Large intestine (tissue), 3 donors: ENCODE measurements at regions not wholly inside any gene's neighbourhood (a gene's known extent, or its start where the extent isn't known, plus 50 kb on each side); places are given as distances from the start of the nearest gene placed in this dataset.

ENCODE experiments used
- DNase-seq, 2 donors: peaks; one replicate each; pipeline versions ENCODE4 v3.0.0 to v3.0.0-alpha.2; 2013
- H3K27ac ChIP-seq: one replicate; pipeline ENCODE4 v1.5.1; 2013; ENCODE audit warnings: low read length
- H3K27me3 ChIP-seq: 2 replicates; pipeline ENCODE4 v1.6.1; 2013; ENCODE audit warnings: low read length; ENCODE audit not compliant: control insufficient read depth, insufficient read depth
- H3K36me3 ChIP-seq: 2 replicates; pipeline ENCODE4 v1.6.1; 2013; ENCODE audit warnings: low read length; ENCODE audit not compliant: control insufficient read depth, insufficient read depth
- H3K4me1 ChIP-seq: one replicate; pipeline ENCODE4 v1.6.1; 2013; ENCODE audit warnings: low read length; ENCODE audit not compliant: control insufficient read depth, insufficient read depth
- H3K4me3 ChIP-seq: one replicate; pipeline ENCODE4 v1.5.1; 2013; ENCODE audit warnings: low read length
- H3K9me3 ChIP-seq: one replicate; pipeline ENCODE4 v1.6.1; 2013; ENCODE audit warnings: mild to moderate bottlenecking, low read depth, low read length, moderate library complexity; ENCODE audit not compliant: control insufficient read depth
- WGBS: methylation state at CpG from one replicate; pipeline ENCODE4 v1.1.5; 2013; ENCODE audit warnings: low lambda C conversion rate; ENCODE audit not compliant: insufficient coverage; 5-methylcytosine and 5-hydroxymethylcytosine counted together

- H3K27me3 ChIP-seq, result peaks cover 23% of the 10 kb centered on the region
- H3K27ac ChIP-seq, result no peak overlapping the region
- no peaks in the 10 kb centered on the region for H3K36me3 ChIP-seq
- DNase-seq, result no peak
- WGBS, result 100% methylated on average over 1 of the region's 2 CpGs
- H3K9me3 ChIP-seq, result peaks cover 5% of the 10 kb centered on the region
- H3K4me3 ChIP-seq, result no peak overlapping the region
- peaks cover 4% of the 10 kb centered on the region for H3K4me1 ChIP-seq
These were observed 219.2 kb downstream of the MTX2 start for GRCh38 chr2:176488431-176488830.

GRCh38 chr2:176490061-176490861 is 221.0 kb downstream of the MTX2 start:
- Histone ChIP-seq H3K27ac (peak overlapping the region; percentile 60), H3K4me3 (no peak overlapping the region), H3K9me3 (peaks cover 5% of the 10 kb centered on the region), H3K27me3 (peaks cover 24% of the 10 kb centered on the region), H3K4me1 (peaks cover 4% of the 10 kb centered on the region), H3K36me3 (no peaks in the 10 kb centered on the region)
- no CpG with 5 or more reads among the region's 47 CpGs for WGBS
- peak; percentile 33 to 48 for DNase-seq

DNA sequence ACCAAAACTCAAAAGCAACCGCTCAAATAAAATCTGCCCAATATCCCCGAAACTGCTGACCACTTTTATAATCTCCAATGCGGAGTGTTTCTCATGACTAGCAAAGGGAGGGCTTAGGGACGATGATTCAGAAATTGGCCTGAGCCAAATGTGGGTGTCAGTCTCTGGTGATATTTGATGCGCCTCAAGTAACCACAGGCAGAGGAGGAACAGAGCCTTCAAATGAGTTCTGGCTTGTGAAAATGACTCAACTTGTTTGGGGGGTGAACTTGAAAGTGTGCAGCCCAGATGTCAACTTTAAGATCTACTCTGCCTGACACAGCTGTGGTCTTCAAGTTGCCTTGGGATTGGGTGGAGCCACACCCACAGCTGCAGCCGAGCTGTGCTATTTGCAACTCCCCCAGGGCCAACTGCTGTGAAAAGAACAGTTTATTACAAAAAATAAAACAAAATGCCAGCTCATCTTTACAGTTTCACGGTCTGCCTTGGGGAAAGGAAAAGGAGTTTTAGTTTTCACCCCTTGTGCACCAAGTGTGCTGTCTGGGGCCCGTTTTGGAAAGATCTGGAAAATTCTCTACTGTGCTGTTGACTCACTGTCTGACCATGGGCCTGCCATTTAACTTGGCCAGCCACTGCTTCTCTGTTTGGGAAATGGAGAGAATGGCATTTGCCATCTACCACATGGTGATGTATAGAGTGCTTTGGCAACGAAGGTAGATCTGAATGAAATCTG is 222.1 kb downstream of the MTX2 start:
- Histone ChIP-seq H3K9me3 (peaks cover 5% of the 10 kb centered on the region), H3K4me1 (peaks cover 4% of the 10 kb centered on the region), H3K36me3 (no peaks in the 10 kb centered on the region), H3K4me3 (no peak overlapping the region), H3K27me3 (peaks cover 26% of the 10 kb centered on the region), H3K27ac (peak overlapping the region; percentile 60)
- WGBS, result 80% methylated on average over 1 of the region's 9 CpGs
- DNase-seq, result peak in 1 of 2 donors; percentile 32

- no peak for DNase-seq
- Histone ChIP-seq H3K36me3 (no peaks in the 10 kb centered on the region), H3K27ac (no peak overlapping the region), H3K9me3 (peaks cover 5% of the 10 kb centered on the region), H3K4me1 (peaks cover 4% of the 10 kb centered on the region), H3K27me3 (peaks cover 26% of the 10 kb centered on the region), H3K4me3 (no peak overlapping the region)
- no CpG with 5 or more reads among the region's 1 CpG for WGBS
These were observed 223.3 kb downstream of the MTX2 start for GRCh38 chr2:176492583-176492982.

- 60% methylated on average over 1 of the region's 7 CpGs for WGBS
- H3K4me3 ChIP-seq, result no peak overlapping the region
- peaks cover 23% of the 10 kb centered on the region for H3K27me3 ChIP-seq
- peaks cover 4% of the 10 kb centered on the region for H3K4me1 ChIP-seq
- no peaks in the 10 kb centered on the region for H3K36me3 ChIP-seq
- H3K9me3 ChIP-seq, result peaks cover 5% of the 10 kb centered on the region
- no peak overlapping the region for H3K27ac ChIP-seq
- DNase-seq, result no peak
These were observed 224.1 kb downstream of the MTX2 start for GRCh38 chr2:176493226-176493825.

GRCh38 chr2:176493909-176494308 is 224.7 kb downstream of the MTX2 start:
- Histone ChIP-seq H3K36me3 (no peaks in the 10 kb centered on the region), H3K4me3 (no peak overlapping the region), H3K4me1 (peaks cover 4% of the 10 kb centered on the region), H3K9me3 (peaks cover 5% of the 10 kb centered on the region), H3K27me3 (peaks cover 24% of the 10 kb centered on the region), H3K27ac (no peak overlapping the region)
- 100% methylated on average over 3 of the region's 3 CpGs for WGBS
- no peak for DNase-seq

GRCh38 chr2:176494949-176495353 is 225.7 kb downstream of the MTX2 start:
- Histone ChIP-seq H3K36me3 (no peaks in the 10 kb centered on the region), H3K27ac (no peak overlapping the region), H3K27me3 (peaks cover 18% of the 10 kb centered on the region), H3K4me1 (peaks cover 4% of the 10 kb centered on the region), H3K4me3 (no peak overlapping the region), H3K9me3 (peaks cover 5% of the 10 kb centered on the region)
- WGBS, result no CpG with 5 or more reads among the region's 2 CpGs
- no peak for DNase-seq

DNA sequence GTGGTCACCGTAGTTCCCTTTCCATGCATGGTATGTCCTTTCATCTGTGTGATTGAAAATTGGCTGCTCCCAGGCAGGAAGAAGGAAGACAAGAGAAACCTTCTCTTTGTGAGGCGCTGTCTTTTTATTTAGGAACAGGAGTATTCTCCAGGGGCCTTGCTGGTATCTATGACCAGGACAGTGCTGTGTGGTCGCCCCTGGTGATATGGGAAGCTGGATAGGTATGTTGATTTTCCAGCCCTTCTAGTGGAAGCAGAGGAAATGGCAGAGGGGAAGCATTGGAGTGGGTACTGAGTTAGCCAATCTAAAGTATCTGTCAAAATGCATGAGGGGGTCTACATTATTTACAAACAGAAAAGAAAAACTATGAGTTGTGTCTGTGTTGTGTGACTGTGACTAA is 226.6 kb downstream of the MTX2 start:
- peaks cover 9% of the 10 kb centered on the region for H3K27me3 ChIP-seq
- H3K36me3 ChIP-seq, result no peaks in the 10 kb centered on the region
- no peak overlapping the region for H3K27ac ChIP-seq
- no peaks in the 10 kb centered on the region for H3K9me3 ChIP-seq
- no CpG with 5 or more reads among the region's 3 CpGs for WGBS
- DNase-seq, result no peak
- H3K4me1 ChIP-seq, result no peaks in the 10 kb centered on the region
- no peak overlapping the region for H3K4me3 ChIP-seq

DNA sequence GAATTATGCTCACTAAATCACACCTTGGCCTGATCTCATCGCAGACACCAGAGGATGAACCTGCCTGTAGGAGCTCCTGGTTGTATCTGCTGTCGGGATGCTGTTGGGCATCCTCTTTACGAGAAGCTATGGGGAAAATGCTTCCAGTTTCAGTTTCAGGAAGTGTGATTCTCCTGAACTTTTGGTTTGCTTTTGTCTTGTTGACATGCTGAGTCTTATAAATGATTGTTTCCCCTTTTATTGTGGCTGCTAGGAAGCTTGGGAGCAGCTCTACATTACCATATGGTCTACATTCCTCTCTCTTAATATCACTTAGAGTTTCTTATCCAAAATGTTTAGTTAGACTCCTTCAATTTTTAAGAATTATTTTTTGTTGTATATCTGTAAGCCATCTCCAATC is 227.5 kb downstream of the MTX2 start:
- DNase-seq, result no peak
- no CpG with 5 or more reads among the region's 3 CpGs for WGBS
- Histone ChIP-seq H3K36me3 (no peaks in the 10 kb centered on the region), H3K27ac (no peak overlapping the region), H3K27me3 (peaks cover 5% of the 10 kb centered on the region), H3K9me3 (no peaks in the 10 kb centered on the region), H3K4me1 (no peaks in the 10 kb centered on the region), H3K4me3 (no peak overlapping the region)

GRCh38 chr2:176500901-176501300 is 231.7 kb downstream of the MTX2 start:
- Histone ChIP-seq H3K27me3 (peaks cover 2% of the 10 kb centered on the region), H3K9me3 (no peaks in the 10 kb centered on the region), H3K4me1 (peaks cover 2% of the 10 kb centered on the region), H3K27ac (no peak overlapping the region), H3K36me3 (no peaks in the 10 kb centered on the region), H3K4me3 (no peak overlapping the region)
- no CpG with 5 or more reads among the region's 1 CpG for WGBS
- DNase-seq, result no peak
